IPS-15b (cell line): ENCODE measurements at regions not wholly inside any gene's neighbourhood (a gene's known extent, or its start where the extent isn't known, plus 50 kb on each side); places are given as distances from the start of the nearest gene placed in this dataset.

Experiments used
- H3K27me3 ChIP-seq: one replicate; pipeline ENCODE4 v1.6.1; 2013; ENCODE audit warnings: low read length; ENCODE audit not compliant: control insufficient read depth, insufficient read depth
- H3K36me3 ChIP-seq: one replicate; pipeline ENCODE4 v1.6.1; 2013; ENCODE audit warnings: low read length; ENCODE audit not compliant: control insufficient read depth, insufficient read depth
- H3K4me1 ChIP-seq: one replicate; pipeline ENCODE4 v1.6.1; 2013; ENCODE audit warnings: mild to moderate bottlenecking, low read length; ENCODE audit not compliant: control insufficient read depth, insufficient read depth
- H3K4me3 ChIP-seq: one replicate; pipeline ENCODE4 v1.5.1; 2013; ENCODE audit warnings: low read depth, low read length
- H3K9ac ChIP-seq: one replicate; pipeline ENCODE4 v1.6.1; 2013; ENCODE audit warnings: low read depth, mild to moderate bottlenecking, low read length
- H3K9me3 ChIP-seq: one replicate; pipeline ENCODE4 v1.6.1; 2013; ENCODE audit warnings: mild to moderate bottlenecking, low read length; ENCODE audit not compliant: control insufficient read depth, insufficient read depth

DNA sequence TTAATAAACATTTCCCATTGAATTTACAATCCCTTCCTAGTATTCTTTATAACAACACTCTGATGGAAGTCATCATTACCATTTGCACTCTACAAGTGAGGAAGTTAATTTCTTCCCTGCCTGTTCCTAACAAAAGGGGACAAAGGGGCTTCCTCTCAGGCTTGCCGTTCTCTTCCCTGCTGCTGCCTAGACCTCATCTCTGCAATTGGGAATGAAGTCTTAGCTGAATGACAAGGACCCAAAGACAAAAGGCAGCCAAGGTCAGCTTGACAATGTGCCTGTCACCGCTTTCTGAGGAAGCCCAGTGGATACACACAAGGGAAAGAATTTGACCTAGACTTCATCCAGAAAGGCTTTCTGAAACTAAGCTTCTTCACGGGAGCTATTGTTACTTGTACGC is 416.4 kb downstream of the CMPK2 start:
- no peaks in the 10 kb centered on the region for H3K27me3 ChIP-seq
- H3K4me3 ChIP-seq = no peak overlapping the region
- no peaks in the 10 kb centered on the region for H3K4me1 ChIP-seq
- H3K9ac ChIP-seq = no peak overlapping the region
- H3K9me3 ChIP-seq = no peaks in the 10 kb centered on the region
- H3K36me3 ChIP-seq = no peaks in the 10 kb centered on the region

DNA sequence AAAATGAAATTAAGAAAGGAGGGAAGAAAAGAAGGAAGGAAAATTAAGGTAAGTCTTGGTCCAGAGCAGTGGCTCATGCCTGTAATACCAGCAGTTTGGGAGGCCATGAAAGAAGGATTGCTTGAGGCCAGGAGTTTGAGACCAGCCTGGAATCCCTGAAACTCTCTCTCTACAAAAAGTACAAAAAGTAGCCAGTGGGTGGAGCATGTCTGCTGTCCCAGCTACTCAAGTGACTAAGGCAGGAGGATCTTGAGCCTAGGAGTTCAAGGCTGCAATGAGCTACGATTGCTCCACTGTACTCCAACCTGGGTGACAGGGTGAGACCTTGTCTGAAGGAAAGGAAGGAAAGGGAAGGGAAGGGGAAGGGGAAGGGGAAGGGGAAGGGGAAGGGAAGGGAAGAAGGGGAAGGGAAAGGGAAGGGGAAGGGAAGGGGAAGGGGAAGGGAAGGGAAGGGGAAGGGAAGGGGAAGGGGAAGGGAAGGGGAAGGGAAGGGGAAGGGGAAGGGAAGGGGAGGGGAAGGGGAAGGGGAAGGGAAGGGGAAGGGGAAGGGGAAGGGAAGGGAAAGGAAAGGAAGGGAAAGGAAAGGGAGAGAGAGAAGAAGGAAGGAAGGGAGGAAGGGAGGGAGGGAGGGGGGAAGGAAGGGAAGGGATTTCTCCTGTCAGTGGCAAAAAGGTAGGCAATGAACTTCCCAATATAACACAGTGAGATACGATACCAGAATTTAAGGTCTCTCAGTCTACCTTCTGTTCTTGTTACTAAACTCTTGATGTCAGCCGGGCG is 412.8 kb downstream of the CMPK2 start:
- no peaks in the 10 kb centered on the region for H3K4me1 ChIP-seq
- no peak overlapping the region for H3K4me3 ChIP-seq
- H3K9me3 ChIP-seq = no peaks in the 10 kb centered on the region
- no peaks in the 10 kb centered on the region for H3K27me3 ChIP-seq
- no peak overlapping the region for H3K9ac ChIP-seq
- no peaks in the 10 kb centered on the region for H3K36me3 ChIP-seq

DNA sequence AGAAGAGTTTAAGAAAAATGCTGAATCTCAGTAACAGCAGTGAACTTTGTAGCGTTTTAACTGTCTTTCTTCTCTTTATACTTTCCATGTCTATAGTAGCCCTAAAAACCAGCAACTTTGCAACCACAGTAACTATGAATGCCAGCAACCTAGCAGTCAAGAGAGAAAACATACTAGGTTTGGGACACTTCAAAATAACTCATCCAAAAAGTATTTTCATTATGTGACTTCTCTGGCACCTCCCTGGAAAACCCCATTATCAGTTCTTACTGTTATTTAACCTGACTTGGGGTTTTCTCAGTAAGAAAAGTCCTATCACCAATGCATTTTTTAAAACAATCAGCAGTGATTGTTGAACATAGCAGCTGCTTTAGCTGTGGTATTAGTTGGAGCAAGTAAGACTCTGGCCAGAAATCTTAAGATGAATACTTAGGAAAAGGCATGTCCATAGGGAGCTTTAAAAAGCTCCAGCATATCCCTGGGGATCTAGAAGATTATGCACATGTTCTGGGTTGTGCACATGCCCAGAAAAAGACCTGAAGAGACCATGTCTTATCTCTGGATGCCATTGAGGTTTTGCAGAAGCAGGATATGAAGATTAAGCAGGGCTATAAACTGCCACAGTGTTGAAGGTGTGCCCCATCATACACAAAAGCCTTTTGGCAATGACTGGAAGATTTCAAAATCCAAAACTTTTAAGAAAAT is 411.3 kb downstream of the CMPK2 start:
- Histone ChIP-seq H3K4me3 (no peak overlapping the region), H3K36me3 (no peaks in the 10 kb centered on the region), H3K9me3 (no peaks in the 10 kb centered on the region), H3K9ac (no peak overlapping the region), H3K4me1 (no peaks in the 10 kb centered on the region), H3K27me3 (no peaks in the 10 kb centered on the region)

DNA sequence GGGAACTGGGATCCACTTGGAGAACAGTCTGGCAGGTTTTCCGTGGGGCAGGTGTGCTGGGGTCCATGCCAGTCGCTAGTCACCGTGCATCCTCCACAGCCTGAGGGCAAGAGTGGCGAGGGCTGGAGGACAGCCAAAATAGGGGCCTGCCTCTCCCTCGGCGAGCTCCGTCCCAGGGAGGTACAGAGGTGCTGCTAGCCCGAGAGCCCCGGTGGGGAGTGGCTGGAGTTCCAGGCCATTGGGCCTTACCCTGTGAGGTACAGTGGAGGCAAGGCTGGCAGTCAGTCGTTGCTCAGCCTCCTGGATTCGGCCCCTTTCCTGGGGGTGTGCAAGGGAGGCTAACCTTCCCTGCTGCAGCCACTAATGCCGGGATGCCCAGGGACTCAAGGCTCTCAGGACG is 406.6 kb downstream of the CMPK2 start:
- no peaks in the 10 kb centered on the region for H3K27me3 ChIP-seq
- no peak overlapping the region for H3K4me3 ChIP-seq
- H3K9me3 ChIP-seq = no peaks in the 10 kb centered on the region
- H3K36me3 ChIP-seq = no peaks in the 10 kb centered on the region
- H3K4me1 ChIP-seq = no peaks in the 10 kb centered on the region
- H3K9ac ChIP-seq = no peak overlapping the region

DNA sequence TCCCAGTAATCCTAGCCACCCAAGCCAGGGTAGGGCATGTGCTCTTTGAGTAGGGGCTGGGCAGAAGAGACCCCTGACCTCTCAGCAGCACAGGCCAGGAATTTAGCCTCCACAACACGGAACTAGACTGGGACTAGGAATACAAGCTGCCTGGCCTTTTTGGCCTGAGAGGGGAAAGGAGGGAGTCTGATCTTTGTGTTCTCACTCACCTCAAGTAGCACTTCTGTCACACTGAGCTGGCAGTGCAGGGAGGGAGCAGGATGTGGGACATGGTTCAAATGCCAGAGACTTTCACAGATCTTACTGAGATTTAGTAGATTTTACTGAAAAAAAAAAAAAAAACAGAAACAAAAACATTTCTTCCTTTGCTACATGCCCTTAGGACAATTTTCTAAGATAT is 395.2 kb downstream of the CMPK2 start:
- Histone ChIP-seq H3K9me3 (peaks cover 3% of the 10 kb centered on the region), H3K9ac (no peak overlapping the region), H3K36me3 (no peaks in the 10 kb centered on the region), H3K4me1 (no peaks in the 10 kb centered on the region), H3K27me3 (no peaks in the 10 kb centered on the region), H3K4me3 (no peak overlapping the region)

DNA sequence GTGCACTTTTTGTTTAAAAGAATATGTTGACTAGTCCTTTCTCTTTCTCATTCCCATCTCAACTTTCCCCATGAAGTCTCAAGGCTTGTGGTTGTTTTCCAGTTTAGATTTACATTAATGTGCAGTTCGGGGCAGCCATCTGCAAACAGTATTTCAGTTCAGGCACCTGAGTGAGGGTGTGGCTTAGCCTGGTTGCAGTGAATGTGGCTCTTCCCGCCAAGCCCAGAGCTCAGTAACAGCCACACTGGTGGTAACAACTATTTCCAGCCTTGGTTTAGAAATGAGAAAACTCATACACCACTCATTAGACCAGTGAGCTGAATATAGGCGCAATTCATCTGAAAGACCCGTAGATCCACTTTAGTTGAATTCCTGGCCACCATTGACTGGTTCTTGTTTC is 394.3 kb downstream of the CMPK2 start:
- peaks cover 3% of the 10 kb centered on the region for H3K9me3 ChIP-seq
- no peak overlapping the region for H3K4me3 ChIP-seq
- H3K27me3 ChIP-seq = no peaks in the 10 kb centered on the region
- H3K9ac ChIP-seq = no peak overlapping the region
- H3K36me3 ChIP-seq = no peaks in the 10 kb centered on the region
- no peaks in the 10 kb centered on the region for H3K4me1 ChIP-seq

DNA sequence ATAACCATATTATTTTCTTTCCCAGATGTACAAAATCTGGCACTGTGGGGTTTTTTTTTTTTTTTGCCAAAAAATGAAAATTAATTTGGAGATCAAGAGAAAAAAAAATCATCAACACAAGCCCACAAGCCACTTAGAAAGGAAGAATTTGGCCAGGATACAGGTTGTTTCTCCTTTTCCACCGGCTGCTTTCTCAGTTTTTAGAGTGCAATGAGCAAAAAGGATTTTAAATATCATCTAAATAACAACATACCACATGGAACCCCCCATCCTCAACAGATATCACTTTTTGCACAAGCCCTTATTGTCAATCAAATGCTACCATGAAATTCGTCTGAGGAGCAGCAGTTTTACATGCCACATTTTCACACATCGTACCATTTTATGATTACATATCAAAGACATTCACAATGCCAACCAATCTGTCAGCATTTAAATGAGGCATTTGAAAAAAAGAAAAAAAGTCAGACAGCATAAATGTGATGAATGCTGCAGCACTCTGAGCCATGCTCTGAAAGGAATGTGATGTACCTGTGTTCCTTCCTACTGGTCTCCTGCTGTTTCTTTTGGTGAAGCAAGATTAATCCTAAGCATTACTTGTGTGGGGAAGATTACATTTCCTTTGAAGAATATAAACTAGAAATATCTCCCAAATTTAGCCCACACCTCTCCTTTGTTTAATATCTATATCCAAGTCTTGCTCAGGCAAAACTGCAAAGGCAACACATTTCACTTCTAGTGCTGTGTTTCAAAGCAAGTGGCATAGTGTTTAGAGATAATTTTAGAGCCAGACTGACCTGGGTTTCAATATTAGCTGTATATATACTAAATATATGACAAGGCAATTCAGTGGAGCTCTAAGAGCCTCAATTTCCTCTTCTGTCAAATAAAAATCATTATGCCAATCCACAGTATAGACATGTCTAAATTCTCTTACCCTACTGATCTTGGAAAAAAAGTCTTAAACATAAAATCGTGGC is 391.3 kb downstream of the CMPK2 start:
- H3K27me3 ChIP-seq = no peaks in the 10 kb centered on the region
- peaks cover 1% of the 10 kb centered on the region for H3K9me3 ChIP-seq
- no peaks in the 10 kb centered on the region for H3K36me3 ChIP-seq
- H3K4me3 ChIP-seq = no peak overlapping the region
- H3K9ac ChIP-seq = no peak overlapping the region
- no peaks in the 10 kb centered on the region for H3K4me1 ChIP-seq

DNA sequence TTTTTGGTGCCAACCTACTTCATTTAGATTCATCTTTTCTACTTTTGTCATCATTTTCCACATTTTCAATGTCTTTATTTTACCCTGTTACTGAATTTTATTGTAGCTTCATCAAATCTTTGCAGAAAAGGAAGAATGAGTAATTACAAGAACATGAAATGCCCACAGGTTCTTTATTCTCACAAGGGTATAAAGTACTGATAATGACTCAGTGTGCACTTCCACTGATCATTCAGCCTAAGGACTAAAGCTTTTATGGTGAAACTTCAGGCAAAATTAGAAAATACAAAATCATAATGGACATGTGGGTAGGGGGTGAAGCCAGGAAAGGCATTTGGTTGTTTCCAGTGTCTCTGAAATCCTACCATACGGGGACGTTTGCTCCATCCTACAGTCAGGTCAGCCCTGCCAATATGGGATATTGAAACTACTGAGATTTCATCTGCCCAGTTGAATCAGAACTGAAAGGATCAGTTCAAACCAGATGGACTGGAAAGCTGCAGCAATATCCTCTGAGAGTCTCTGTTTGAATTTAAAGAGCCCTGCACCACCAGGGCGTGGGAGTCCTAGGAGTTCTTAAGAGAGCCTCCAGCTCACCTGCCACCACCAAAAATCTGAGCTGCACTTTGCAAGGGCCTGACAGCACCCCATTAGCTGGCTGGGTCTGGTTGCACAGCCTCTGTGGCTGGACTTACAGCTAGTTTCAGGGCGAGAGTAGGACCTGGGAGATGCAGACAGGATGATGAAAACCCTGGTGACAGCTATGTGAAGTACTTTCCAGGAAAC is 390.4 kb downstream of the CMPK2 start:
- H3K9me3 ChIP-seq = no peaks in the 10 kb centered on the region
- H3K4me1 ChIP-seq = no peaks in the 10 kb centered on the region
- H3K4me3 ChIP-seq = no peak overlapping the region
- H3K27me3 ChIP-seq = no peaks in the 10 kb centered on the region
- no peaks in the 10 kb centered on the region for H3K36me3 ChIP-seq
- H3K9ac ChIP-seq = no peak overlapping the region

DNA sequence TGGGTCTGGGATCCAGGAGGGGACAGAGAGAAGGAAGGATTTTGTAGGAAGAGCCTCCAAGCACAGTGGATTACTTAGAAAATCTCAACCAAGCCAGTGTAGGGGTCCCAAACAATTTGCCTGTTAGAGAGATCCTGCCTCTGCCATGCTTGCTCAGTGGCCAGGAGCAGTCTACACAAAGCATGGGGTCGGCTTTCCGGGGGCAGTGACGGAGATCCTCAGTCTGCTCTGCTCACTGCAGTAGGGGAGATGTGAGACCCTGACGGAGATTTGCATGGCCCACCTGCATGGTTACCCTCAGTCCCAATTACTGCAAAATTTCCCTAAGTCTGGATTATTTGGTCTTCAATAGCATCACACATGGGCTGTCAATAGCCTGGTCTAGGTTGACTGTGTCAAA is 385.2 kb downstream of the CMPK2 start:
- Histone ChIP-seq H3K4me1 (no peaks in the 10 kb centered on the region), H3K9ac (no peak overlapping the region), H3K4me3 (no peak overlapping the region), H3K27me3 (no peaks in the 10 kb centered on the region), H3K36me3 (no peaks in the 10 kb centered on the region), H3K9me3 (no peaks in the 10 kb centered on the region)

DNA sequence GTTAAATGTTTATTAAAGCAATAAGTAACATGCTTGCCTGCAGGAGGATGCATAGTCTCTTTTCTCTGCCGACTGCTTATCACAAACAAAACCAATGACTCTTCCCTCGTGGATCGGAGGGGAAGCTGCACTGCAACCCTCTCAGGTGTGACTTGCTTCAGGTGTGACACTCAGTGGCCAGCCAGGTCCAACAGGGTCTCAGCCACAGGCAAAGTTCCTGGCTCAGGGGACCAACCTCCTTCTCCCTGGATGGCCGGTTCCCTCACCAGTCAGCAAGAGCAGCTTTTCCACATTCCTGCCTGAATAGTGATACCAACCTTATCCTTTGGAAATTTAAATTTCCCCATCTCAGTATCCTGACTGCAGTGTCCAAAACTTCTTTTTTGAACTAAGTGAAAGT is 383.5 kb downstream of the CMPK2 start:
- Histone ChIP-seq H3K4me1 (no peaks in the 10 kb centered on the region), H3K9ac (no peak overlapping the region), H3K36me3 (no peaks in the 10 kb centered on the region), H3K27me3 (no peaks in the 10 kb centered on the region), H3K9me3 (no peaks in the 10 kb centered on the region), H3K4me3 (no peak overlapping the region)

DNA sequence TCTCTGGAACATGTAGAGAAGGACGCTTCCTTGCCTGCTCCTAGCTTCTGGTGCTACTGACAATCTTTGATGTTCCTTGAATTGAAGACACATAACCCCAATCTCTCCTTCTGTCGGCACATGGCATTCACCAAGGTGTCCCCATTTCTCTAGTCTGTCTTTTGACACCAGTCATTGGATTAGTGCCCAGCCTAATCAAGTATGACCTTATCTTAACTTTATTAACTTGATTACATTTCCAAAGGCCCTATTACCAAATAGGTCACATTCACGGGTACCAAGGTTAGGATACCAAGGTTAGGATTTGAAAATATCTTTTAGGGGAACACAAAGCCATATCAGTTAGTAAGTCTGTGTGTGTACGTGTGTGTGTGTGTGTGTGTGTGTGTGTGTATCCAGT is 377.9 kb downstream of the CMPK2 start:
- H3K4me1 ChIP-seq = no peaks in the 10 kb centered on the region
- no peaks in the 10 kb centered on the region for H3K36me3 ChIP-seq
- H3K9me3 ChIP-seq = no peaks in the 10 kb centered on the region
- H3K27me3 ChIP-seq = no peaks in the 10 kb centered on the region
- no peak overlapping the region for H3K4me3 ChIP-seq
- no peak overlapping the region for H3K9ac ChIP-seq
